T47D (cell line): ENCODE measurements at regions not wholly inside any gene's neighbourhood (a gene's known extent, or its start where the extent isn't known, plus 50 kb on each side); places are given as distances from the start of the nearest gene placed in this dataset.
"Not testable (repeated sequence)": the region's sequence is repeated elsewhere in the genome, so short reads cannot be mapped to it uniquely, and the experiment has no call there.

Source experiments
- DNase-seq, 2 experiments: peaks; one replicate each; pipeline versions ENCODE4 v3.0.0 to v3.0.0-alpha.2; 2011 to 2012; ENCODE audit warnings: low read depth in 1 of 2, low spot score in 1 of 2
- JUND ChIP-seq: IDR thresholded peaks from 2 replicates; pipeline ENCODE4 v1.6.1; 2012; ENCODE audit warnings: low read depth
- in situ Hi-C: cut with HindIII; loops from 2 replicates; pipeline ENCODE4 v1.10.0; 2016; ENCODE audit warnings: low sequenced_read_pairs, low pct_unique_long_range_greater_than_20kb

GRCh38 chr20:23299673-23300050 is 50.9 kb upstream of the NXT1 start:
- DNase-seq: no peak
- in situ Hi-C loops: no loop called here
- TF ChIP-seq JUND: no peak

GRCh38 chr20:23298926-23299672 is 51.5 kb upstream of the NXT1 start:
- in situ Hi-C loops: no loop called here
- DNase-seq: no peak
- no peak for TF ChIP-seq JUND

GRCh38 chr20:23298155-23298554 is 52.4 kb upstream of the NXT1 start:
- no peak for DNase-seq
- in situ Hi-C loops: no loop called here
- no peak for TF ChIP-seq JUND

- no peak for DNase-seq
- in situ Hi-C loops: no loop called here
- TF ChIP-seq JUND: no peak
Measured at GRCh38 chr20:23296841-23297701, 53.5 kb upstream of the NXT1 start.

GRCh38 chr20:23295934-23296333 is 54.7 kb upstream of the NXT1 start:
- TF ChIP-seq JUND: no peak
- in situ Hi-C loops: no loop called here
- DNase-seq: no peak

GRCh38 chr20:23294671-23295070 is 55.9 kb upstream of the NXT1 start:
- no peak for DNase-seq
- in situ Hi-C loops: no loop called here
- TF ChIP-seq JUND: no peak

- in situ Hi-C loops: no loop called here
- TF ChIP-seq JUND: no peak
- DNase-seq: no peak
Measured at GRCh38 chr20:23294166-23294565, 56.4 kb upstream of the NXT1 start.

GRCh38 chr20:23293689-23294088 is 56.9 kb upstream of the NXT1 start:
- DNase-seq: no peak
- no peak for TF ChIP-seq JUND
- in situ Hi-C loops: no loop called here

GRCh38 chr20:23292311-23292710 is 58.3 kb upstream of the NXT1 start:
- not testable (repeated sequence) for DNase-seq

GRCh38 chr20:23291575-23292240 is 58.9 kb upstream of the NXT1 start:
- in situ Hi-C loops: no loop called here
- no peak for TF ChIP-seq JUND
- no peak for DNase-seq

More at GRCh38 chr20:23292311-23292710, 58.3 kb upstream of the NXT1 start:
- in situ Hi-C loops: not testable (repeated sequence)

GRCh38 chr20:23290761-23291574 is 59.6 kb upstream of the NXT1 start:
- TF ChIP-seq JUND: no peak
- in situ Hi-C loops: no loop called here
- DNase-seq: no peak

GRCh38 chr20:23289724-23290395 is 60.7 kb upstream of the NXT1 start:
- TF ChIP-seq JUND: no peak
- no peak for DNase-seq
- in situ Hi-C loops: no loop called here
